ENCODE measurements at regions not wholly inside any gene's neighbourhood (a gene's known extent, or its start where the extent isn't known, plus 50 kb on each side); places are given as distances from the start of the nearest gene placed in this dataset.
"Not testable (repeated sequence)": the region's sequence is repeated elsewhere in the genome, so short reads cannot be mapped to it uniquely, and the experiment has no call there.

- DNase-seq (ENCODE audit: extremely low spot score, insufficient read length, low read depth) (no peak), FAIRE-seq (no peak)
These were observed 101.4 kb upstream of the SOX2 start for GRCh38 chr3:181610083-181610972.

- no peak for DNase-seq (ENCODE audit: extremely low spot score, insufficient read length, low read depth)
- FAIRE-seq, result no peak
These were observed 102.5 kb upstream of the SOX2 start for GRCh38 chr3:181609030-181609767.

GRCh38 chr3:181604267-181604666 is 107.5 kb upstream of the SOX2 start:
- DNase-seq (ENCODE audit: extremely low spot score, insufficient read length, low read depth), result no peak
- no peak for FAIRE-seq

GRCh38 chr3:181596126-181596525 is 115.6 kb upstream of the SOX2 start:
- FAIRE-seq (no peak), DNase-seq (ENCODE audit: extremely low spot score, insufficient read length, low read depth) (no peak)

- not testable (repeated sequence) for DNase-seq (ENCODE audit: extremely low spot score, insufficient read length, low read depth); FAIRE-seq
These were observed 120.8 kb upstream of the SOX2 start for GRCh38 chr3:181590939-181591338.

GRCh38 chr3:181582619-181583018 is 129.1 kb upstream of the SOX2 start:
- DNase-seq (ENCODE audit: extremely low spot score, insufficient read length, low read depth) (no peak), FAIRE-seq (no peak)

GRCh38 chr3:181581656-181582055 is 130.1 kb upstream of the SOX2 start:
- DNase-seq (ENCODE audit: extremely low spot score, insufficient read length, low read depth), result no peak
- no peak for FAIRE-seq

- DNase-seq (ENCODE audit: extremely low spot score, insufficient read length, low read depth) (no peak), FAIRE-seq (no peak)
These were observed 133.0 kb upstream of the SOX2 start for GRCh38 chr3:181578743-181579142.

GRCh38 chr3:181572432-181572831 is 139.3 kb upstream of the SOX2 start:
- FAIRE-seq (no peak), DNase-seq (ENCODE audit: extremely low spot score, insufficient read length, low read depth) (no peak)

GRCh38 chr3:181570472-181570871 is 141.3 kb upstream of the SOX2 start:
- FAIRE-seq (no peak), DNase-seq (ENCODE audit: extremely low spot score, insufficient read length, low read depth) (no peak)

GRCh38 chr3:181569356-181569940 is 142.3 kb upstream of the SOX2 start:
- FAIRE-seq (peak; percentile 15), DNase-seq (ENCODE audit: extremely low spot score, insufficient read length, low read depth) (no peak)

GRCh38 chr3:181568693-181569092 is 143.0 kb upstream of the SOX2 start:
- FAIRE-seq (no peak), DNase-seq (ENCODE audit: extremely low spot score, insufficient read length, low read depth) (no peak)

GRCh38 chr3:181568248-181568647 is 143.5 kb upstream of the SOX2 start:
- no peak for FAIRE-seq
- no peak for DNase-seq (ENCODE audit: extremely low spot score, insufficient read length, low read depth)

GRCh38 chr3:181567311-181568075 is 144.2 kb upstream of the SOX2 start:
- FAIRE-seq, result no peak
- DNase-seq (ENCODE audit: extremely low spot score, insufficient read length, low read depth), result no peak

GRCh38 chr3:181565416-181565815 is 146.3 kb upstream of the SOX2 start:
- FAIRE-seq (no peak), DNase-seq (ENCODE audit: extremely low spot score, insufficient read length, low read depth) (no peak)

- DNase-seq (ENCODE audit: extremely low spot score, insufficient read length, low read depth) (no peak), FAIRE-seq (no peak)
These were observed 147.5 kb upstream of the SOX2 start for GRCh38 chr3:181564222-181564621.

GRCh38 chr3:181561139-181562031 is 150.3 kb upstream of the SOX2 start:
- no peak for FAIRE-seq
- no peak for DNase-seq (ENCODE audit: extremely low spot score, insufficient read length, low read depth)

- no peak for DNase-seq (ENCODE audit: extremely low spot score, insufficient read length, low read depth)
- no peak for FAIRE-seq
These were observed 152.9 kb upstream of the SOX2 start for GRCh38 chr3:181558870-181559269.

- DNase-seq (ENCODE audit: extremely low spot score, insufficient read length, low read depth) (no peak), FAIRE-seq (no peak)
These were observed 156.0 kb upstream of the SOX2 start for GRCh38 chr3:181555681-181556080.

Measured in GM18507 (cell line).